Mesendoderm (in vitro differentiated cells): ENCODE measurements at regions not wholly inside any gene's neighbourhood (a gene's known extent, or its start where the extent isn't known, plus 50 kb on each side); places are given as distances from the start of the nearest gene placed in this dataset.
A peak's percentile ranks its signal among the peaks of the same experiment; 100 is the strongest.

Source experiments
- DNase-seq: peaks from one replicate; pipeline ENCODE4 v3.0.0; 2013
- H2AK5ac ChIP-seq: 2 replicates; pipeline ENCODE4 v1.6.1; 2013; ENCODE audit warnings: low read length, inconsistent platforms
- H2BK120ac ChIP-seq: 2 replicates; pipeline ENCODE4 v1.6.1; 2013; ENCODE audit warnings: low read depth, mild to moderate bottlenecking, low read length, moderate library complexity, mixed read lengths
- H2BK15ac ChIP-seq: replicated peaks from 2 replicates; pipeline ENCODE4 v1.6.1; 2013; ENCODE audit warnings: low read depth, mild to moderate bottlenecking, moderate library complexity
- H2BK5ac ChIP-seq: 2 replicates; pipeline ENCODE4 v1.6.1; 2013; ENCODE audit warnings: low read length, inconsistent platforms
- H3K18ac ChIP-seq: 2 replicates; pipeline ENCODE4 v1.6.1; 2013; ENCODE audit warnings: mild to moderate bottlenecking, low read length, mixed read lengths
- H3K23ac ChIP-seq: one replicate; pipeline ENCODE4 v1.6.1; 2013; ENCODE audit warnings: low read length
- H3K27ac ChIP-seq: 2 replicates; pipeline ENCODE4 v1.5.1; 2013; ENCODE audit warnings: low read depth, mild to moderate bottlenecking, inconsistent platforms, low read length, moderate library complexity
- H3K27me3 ChIP-seq: 2 replicates; pipeline ENCODE4 v1.6.1; 2013; ENCODE audit warnings: low read length, control low read depth, mild to moderate bottlenecking, inconsistent platforms; ENCODE audit not compliant: insufficient read depth, poor library complexity
- H3K36me3 ChIP-seq: 2 replicates; pipeline ENCODE4 v1.6.1; 2013; ENCODE audit warnings: low read length, inconsistent platforms; ENCODE audit not compliant: control insufficient read depth, insufficient read depth
- H3K4ac ChIP-seq: one replicate; pipeline ENCODE4 v1.6.1; 2013; ENCODE audit warnings: low read depth, mild to moderate bottlenecking, low read length, moderate library complexity
- H3K4me1 ChIP-seq: 2 replicates; pipeline ENCODE4 v1.6.1; 2013; ENCODE audit warnings: low read depth, low read length, inconsistent platforms; ENCODE audit not compliant: control insufficient read depth
- H3K4me2 ChIP-seq: 2 replicates; pipeline ENCODE4 v1.6.1; 2013; ENCODE audit warnings: low read length
- H3K4me3 ChIP-seq: 2 replicates; pipeline ENCODE4 v1.5.1; 2013; ENCODE audit warnings: mild to moderate bottlenecking, low read length
- H3K56ac ChIP-seq: one replicate; pipeline ENCODE4 v1.6.1; 2013; ENCODE audit warnings: low read length
- H3K79me1 ChIP-seq: 2 replicates; pipeline ENCODE4 v1.6.1; 2013; ENCODE audit warnings: low read length, inconsistent platforms
- H3K79me2 ChIP-seq: 2 replicates; pipeline ENCODE4 v1.6.1; 2013; ENCODE audit warnings: mild to moderate bottlenecking, low read length; ENCODE audit not compliant: control insufficient read depth, insufficient read depth
- H3K9ac ChIP-seq: 2 replicates; pipeline ENCODE4 v1.6.1; 2013; ENCODE audit warnings: low read length, inconsistent platforms
- H4K5ac ChIP-seq: one replicate; pipeline ENCODE4 v1.6.1; 2013; ENCODE audit warnings: low read length
- H4K8ac ChIP-seq: one replicate; pipeline ENCODE4 v1.6.1; 2013; ENCODE audit warnings: low read depth, mild to moderate bottlenecking, control low read depth, low read length, moderate library complexity
- WGBS: extraction: QIAGEN DNeasy Blood & Tissue Kit; methylation state at CpG from one replicate; pipeline ENCODE4 v1.1.7; 2013; ENCODE audit warnings: low lambda C conversion rate, missing lambda C conversion rate; ENCODE audit not compliant: insufficient coverage; ENCODE audit errors: extremely low coverage; 5-methylcytosine and 5-hydroxymethylcytosine counted together

- Histone ChIP-seq H3K79me1 (no peaks in the 10 kb centered on the region), H3K23ac (no peak overlapping the region), H3K27me3 (no peaks in the 10 kb centered on the region), H3K36me3 (no peaks in the 10 kb centered on the region), H2BK5ac (no peak overlapping the region), H3K4me1 (peaks cover 8% of the 10 kb centered on the region), H3K4me2 (no peak overlapping the region), H3K79me2 (no peaks in the 10 kb centered on the region), H4K5ac (no peak overlapping the region), H2AK5ac (peak overlapping the region; percentile 27), H4K8ac (no peak overlapping the region), H2BK15ac (no peak overlapping the region), H3K4ac (no peak overlapping the region), H2BK120ac (no peak overlapping the region), H3K56ac (no peak overlapping the region), H3K9ac (no peak overlapping the region), H3K4me3 (no peak overlapping the region), H3K18ac (no peak overlapping the region), H3K27ac (no peak overlapping the region)
- DNase-seq = no peak
- WGBS = no CpG with 5 or more reads among the region's 9 CpGs
These were observed 88.0 kb upstream of the KCNK12 start for GRCh38 chr2:47658646-47659320.

DNA sequence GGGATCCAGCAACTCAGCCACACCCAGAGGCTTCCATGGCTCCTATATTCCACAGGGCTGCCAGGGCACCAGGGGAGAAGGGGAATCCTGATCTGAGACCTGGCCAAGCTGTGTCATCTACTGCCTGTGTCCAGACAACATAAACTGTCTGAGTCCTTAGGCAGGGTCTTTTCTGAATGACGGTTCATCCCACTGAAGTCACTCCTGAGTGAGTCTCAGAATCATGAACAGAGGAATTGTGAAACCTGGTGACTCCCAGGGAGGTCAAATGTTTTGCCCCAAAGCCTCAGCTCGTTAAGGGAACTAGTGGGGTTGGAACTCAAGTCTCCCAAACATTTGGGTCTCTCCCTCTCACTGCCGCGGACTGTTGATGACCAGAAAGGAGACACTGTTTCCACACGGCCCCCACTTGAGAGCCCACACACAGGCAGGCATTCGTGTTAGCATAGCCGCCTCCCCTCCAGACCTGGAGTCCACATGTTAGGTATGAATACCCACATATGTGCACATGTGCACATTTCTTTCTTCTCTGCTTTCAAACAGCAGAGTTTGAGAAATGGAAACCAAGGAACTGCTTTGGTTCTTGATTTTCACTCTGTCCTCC is 87.2 kb upstream of the KCNK12 start:
- Histone ChIP-seq H3K79me1 (no peaks in the 10 kb centered on the region), H3K79me2 (no peaks in the 10 kb centered on the region), H2AK5ac (peak overlapping the region; percentile 34), H3K36me3 (no peaks in the 10 kb centered on the region), H3K27me3 (no peaks in the 10 kb centered on the region), H3K4me3 (no peak overlapping the region), H3K56ac (no peak overlapping the region), H2BK120ac (no peak overlapping the region), H4K5ac (no peak overlapping the region), H3K9ac (no peak overlapping the region), H3K4me1 (peaks cover 8% of the 10 kb centered on the region), H4K8ac (no peak overlapping the region), H3K18ac (no peak overlapping the region), H3K4ac (no peak overlapping the region), H3K27ac (no peak overlapping the region), H2BK5ac (no peak overlapping the region), H3K23ac (no peak overlapping the region), H2BK15ac (no peak overlapping the region), H3K4me2 (no peak overlapping the region)
- no peak for DNase-seq
- no CpG with 5 or more reads among the region's 7 CpGs for WGBS

DNA sequence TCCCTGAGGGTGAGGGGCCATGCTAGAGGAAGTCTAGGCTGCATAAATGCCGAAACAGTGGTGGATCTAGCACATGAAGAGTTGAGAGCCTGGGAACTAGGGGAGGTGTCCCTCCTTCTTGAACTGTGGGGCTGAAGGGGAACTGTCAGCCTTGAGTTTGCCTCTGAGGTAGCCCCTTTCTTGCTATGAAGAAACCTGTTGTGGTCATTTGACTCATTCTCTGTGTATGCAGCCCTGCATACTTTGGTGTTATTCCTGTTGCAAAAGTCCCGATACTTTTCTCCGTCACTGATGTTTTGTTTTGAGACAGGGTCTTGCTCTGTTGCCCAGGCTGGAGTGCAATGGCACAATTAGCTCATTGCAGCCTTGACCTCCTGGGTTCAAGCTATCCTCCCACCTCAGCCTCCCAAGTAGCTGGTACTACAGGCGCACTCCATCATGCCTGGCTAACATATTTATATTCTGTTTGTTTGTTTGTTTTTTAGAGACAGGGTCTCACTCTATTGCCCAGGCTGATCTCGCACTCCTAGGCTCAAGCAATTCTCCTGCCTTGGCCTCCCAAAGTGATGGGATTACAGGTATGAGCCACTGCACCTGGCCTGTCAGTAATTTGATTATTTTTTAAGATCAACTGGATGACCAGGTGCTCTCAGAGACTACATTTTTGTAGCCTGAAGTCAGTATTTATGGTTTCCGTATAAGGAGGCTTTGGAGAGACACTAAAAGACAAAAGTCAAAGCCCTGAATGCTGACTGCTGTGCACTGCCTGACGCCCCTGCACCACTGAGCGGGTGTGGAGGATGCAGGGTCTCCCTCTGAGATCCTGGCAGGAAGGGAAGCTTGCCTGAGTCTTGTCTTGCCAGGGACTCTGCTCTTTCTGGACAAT is 86.2 kb upstream of the KCNK12 start:
- no CpG with 5 or more reads among the region's 8 CpGs for WGBS
- H3K27ac ChIP-seq = no peak overlapping the region

DNA sequence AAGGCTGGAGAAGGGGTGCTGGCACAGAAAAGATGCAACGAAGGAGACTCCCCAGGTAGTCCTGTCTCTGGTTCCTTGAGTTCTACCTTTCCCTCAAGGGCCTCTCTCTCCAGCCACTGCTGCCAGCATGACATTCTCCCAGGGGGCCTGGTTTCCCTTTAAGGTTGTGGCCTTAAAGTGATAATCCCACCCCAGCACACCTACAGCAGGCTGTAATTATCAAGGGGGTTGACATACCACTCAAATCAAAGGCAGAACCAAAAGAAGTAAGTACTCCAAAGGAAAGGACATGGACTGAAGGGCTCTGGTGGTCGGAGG is 84.7 kb upstream of the KCNK12 start:
- Histone ChIP-seq H3K27me3 (no peaks in the 10 kb centered on the region), H3K4me2 (no peak overlapping the region), H3K56ac (no peak overlapping the region), H2BK5ac (no peak overlapping the region), H3K4ac (no peak overlapping the region), H4K8ac (no peak overlapping the region), H2BK15ac (no peak overlapping the region), H2AK5ac (no peak overlapping the region), H3K79me1 (no peaks in the 10 kb centered on the region), H3K79me2 (no peaks in the 10 kb centered on the region), H3K36me3 (no peaks in the 10 kb centered on the region), H3K4me1 (peaks cover 8% of the 10 kb centered on the region), H3K23ac (no peak overlapping the region), H3K9ac (no peak overlapping the region), H3K4me3 (no peak overlapping the region), H3K27ac (no peak overlapping the region), H4K5ac (no peak overlapping the region), H3K18ac (peak overlapping the region; percentile 46), H2BK120ac (no peak overlapping the region)
- peak; percentile 47 for DNase-seq
- no CpG with 5 or more reads among the region's 2 CpGs for WGBS

More for the DNA sequence above, 86.2 kb upstream of the KCNK12 start:
- Histone ChIP-seq H3K4me2 (no peak overlapping the region), H3K4me3 (no peak overlapping the region), H3K27me3 (no peaks in the 10 kb centered on the region), H3K9ac (no peak overlapping the region), H3K4me1 (peaks cover 8% of the 10 kb centered on the region), H3K23ac (no peak overlapping the region), H2BK120ac (no peak overlapping the region), H2BK5ac (no peak overlapping the region), H3K4ac (no peak overlapping the region), H4K5ac (no peak overlapping the region), H3K56ac (no peak overlapping the region), H3K18ac (no peak overlapping the region), H2BK15ac (no peak overlapping the region), H4K8ac (no peak overlapping the region), H3K79me1 (no peaks in the 10 kb centered on the region), H3K36me3 (no peaks in the 10 kb centered on the region), H3K79me2 (no peaks in the 10 kb centered on the region), H2AK5ac (peak overlapping the region; percentile 56)
- DNase-seq = no peak

GRCh38 chr2:47654790-47655562 is 84.2 kb upstream of the KCNK12 start:
- Histone ChIP-seq H3K23ac (no peak overlapping the region), H3K36me3 (no peaks in the 10 kb centered on the region), H3K9ac (no peak overlapping the region), H4K8ac (no peak overlapping the region), H3K79me1 (no peaks in the 10 kb centered on the region), H3K18ac (no peak overlapping the region), H3K4me2 (no peak overlapping the region), H3K4ac (no peak overlapping the region), H3K27ac (no peak overlapping the region), H4K5ac (no peak overlapping the region), H3K4me1 (peaks cover 8% of the 10 kb centered on the region), H2AK5ac (no peak overlapping the region), H3K79me2 (no peaks in the 10 kb centered on the region), H2BK120ac (no peak overlapping the region), H3K4me3 (no peak overlapping the region), H2BK5ac (no peak overlapping the region), H2BK15ac (no peak overlapping the region), H3K27me3 (no peaks in the 10 kb centered on the region), H3K56ac (peak overlapping the region; percentile 10)
- peak; percentile 69 for DNase-seq
- WGBS = no CpG with 5 or more reads among the region's 15 CpGs
